Myocyte (in vitro differentiated cells): ENCODE measurements at regions not wholly inside any gene's neighbourhood (a gene's known extent, or its start where the extent isn't known, plus 50 kb on each side); places are given as distances from the start of the nearest gene placed in this dataset.
"Not testable (repeated sequence)": the region's sequence is repeated elsewhere in the genome, so short reads cannot be mapped to it uniquely, and the experiment has no call there.

Experiments used
- DNase-seq: peaks from one replicate; pipeline ENCODE4 v3.0.0-alpha.2; 2012; ENCODE audit warnings: low read depth

- DNase-seq, result no peak
These were observed 54.8 kb upstream of the DCLK2 start for GRCh38 chr4:150023489-150023888.

GRCh38 chr4:150026987-150027386 lies 51.3 kb upstream of the DCLK2 start:
- DNase-seq, result not testable (repeated sequence)
